KMS-11 (cell line): ENCODE measurements at regions not wholly inside any gene's neighbourhood (a gene's known extent, or its start where the extent isn't known, plus 50 kb on each side); places are given as distances from the start of the nearest gene placed in this dataset.

Experiments
- H2AFZ ChIP-seq: fragments of 200-600 bp; sonication (generic); 2 replicates; pipeline ENCODE4 v1.6.1; 2016; ENCODE audit warnings: antibody characterized with exemption, mixed run types, low read depth
- H3K27ac ChIP-seq: fragments of 200-600 bp; sonication (generic); 2 replicates; pipeline ENCODE4 v1.6.1; 2016; ENCODE audit warnings: mild to moderate bottlenecking, mixed run types
- H3K27me3 ChIP-seq: fragments of 200-600 bp; sonication (generic); 2 replicates; pipeline ENCODE4 v1.6.1; 2017; ENCODE audit warnings: mild to moderate bottlenecking, low read depth, mixed run types, moderate library complexity; ENCODE audit not compliant: insufficient read depth
- H3K36me3 ChIP-seq: fragments of 200-600 bp; sonication (generic); 2 replicates; pipeline ENCODE4 v1.6.1; 2017; ENCODE audit warnings: mild to moderate bottlenecking, mixed run types; ENCODE audit not compliant: insufficient read depth
- H3K4me1 ChIP-seq: fragments of 200-600 bp; sonication (generic); 2 replicates; pipeline ENCODE4 v1.6.1; 2016; ENCODE audit warnings: mild to moderate bottlenecking, low read depth, mixed run types; ENCODE audit not compliant: poor library complexity, severe bottlenecking
- H3K4me2 ChIP-seq: fragments of 200-600 bp; sonication (generic); 2 replicates; pipeline ENCODE4 v1.7.0; 2016; ENCODE audit warnings: mild to moderate bottlenecking, mixed run types
- H3K4me3 ChIP-seq: fragments of 200-600 bp; sonication (generic); IDR thresholded peaks from 2 replicates; pipeline ENCODE4 v1.6.1; 2017; ENCODE audit warnings: low read depth, low read length, mixed read lengths; ENCODE audit not compliant: insufficient read depth
- H3K79me2 ChIP-seq: fragments of 200-600 bp; sonication (generic); 2 replicates; pipeline ENCODE4 v1.6.1; 2016; ENCODE audit warnings: low read depth, mixed run types; ENCODE audit not compliant: insufficient read depth
- H3K9ac ChIP-seq: fragments of 200-600 bp; sonication (generic); 2 replicates; pipeline ENCODE4 v1.6.1; 2016; ENCODE audit warnings: mild to moderate bottlenecking, mixed run types
- H4K20me1 ChIP-seq: fragments of 200-600 bp; sonication (generic); 2 replicates; pipeline ENCODE4 v1.6.1; 2016; ENCODE audit warnings: mild to moderate bottlenecking, mixed run types; ENCODE audit not compliant: insufficient read depth
- TF ChIP-seq, protein P1 (sequence below): fragments of 200-600 bp; sonication (generic); conservative IDR thresholded peaks from 2 replicates; pipeline ENCODE4 v1.6.1; 2017; ENCODE audit warnings: low read depth, mild to moderate bottlenecking, antibody characterized with exemption, low read length, moderate library complexity, mixed read lengths

DNA sequence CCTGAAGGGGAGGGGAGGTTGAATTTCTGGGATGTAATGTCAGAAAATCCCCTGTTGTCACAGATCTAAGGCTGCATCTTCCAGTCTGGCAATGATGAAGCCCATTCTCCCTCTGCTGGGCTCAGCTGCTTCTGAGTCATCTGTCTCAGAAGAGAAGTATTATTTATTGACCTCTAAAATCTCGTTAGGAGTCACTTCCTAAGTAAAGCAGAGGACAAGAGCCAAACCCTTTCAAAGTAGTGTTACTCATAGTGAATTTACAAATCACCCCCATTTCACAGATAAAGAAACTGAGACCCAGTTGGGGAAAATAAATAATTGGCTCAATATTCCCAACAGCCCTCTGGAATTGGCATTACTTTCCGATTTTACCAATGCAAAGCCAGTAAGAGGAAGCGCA lies 167.3 kb upstream of the SKOR2 start:
- Histone ChIP-seq H3K27me3 (no peaks in the 10 kb centered on the region), H3K27ac (no peak overlapping the region), H3K4me1 (no peaks in the 10 kb centered on the region), H4K20me1 (no peaks in the 10 kb centered on the region), H3K9ac (no peak overlapping the region), H3K4me2 (no peak overlapping the region), H3K79me2 (no peaks in the 10 kb centered on the region), H2AFZ (no peak overlapping the region), H3K4me3 (no peak overlapping the region), H3K36me3 (no peaks in the 10 kb centered on the region)
- TF ChIP-seq, protein P1, sequence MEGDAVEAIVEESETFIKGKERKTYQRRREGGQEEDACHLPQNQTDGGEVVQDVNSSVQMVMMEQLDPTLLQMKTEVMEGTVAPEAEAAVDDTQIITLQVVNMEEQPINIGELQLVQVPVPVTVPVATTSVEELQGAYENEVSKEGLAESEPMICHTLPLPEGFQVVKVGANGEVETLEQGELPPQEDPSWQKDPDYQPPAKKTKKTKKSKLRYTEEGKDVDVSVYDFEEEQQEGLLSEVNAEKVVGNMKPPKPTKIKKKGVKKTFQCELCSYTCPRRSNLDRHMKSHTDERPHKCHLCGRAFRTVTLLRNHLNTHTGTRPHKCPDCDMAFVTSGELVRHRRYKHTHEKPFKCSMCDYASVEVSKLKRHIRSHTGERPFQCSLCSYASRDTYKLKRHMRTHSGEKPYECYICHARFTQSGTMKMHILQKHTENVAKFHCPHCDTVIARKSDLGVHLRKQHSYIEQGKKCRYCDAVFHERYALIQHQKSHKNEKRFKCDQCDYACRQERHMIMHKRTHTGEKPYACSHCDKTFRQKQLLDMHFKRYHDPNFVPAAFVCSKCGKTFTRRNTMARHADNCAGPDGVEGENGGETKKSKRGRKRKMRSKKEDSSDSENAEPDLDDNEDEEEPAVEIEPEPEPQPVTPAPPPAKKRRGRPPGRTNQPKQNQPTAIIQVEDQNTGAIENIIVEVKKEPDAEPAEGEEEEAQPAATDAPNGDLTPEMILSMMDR, result no peak

DNA sequence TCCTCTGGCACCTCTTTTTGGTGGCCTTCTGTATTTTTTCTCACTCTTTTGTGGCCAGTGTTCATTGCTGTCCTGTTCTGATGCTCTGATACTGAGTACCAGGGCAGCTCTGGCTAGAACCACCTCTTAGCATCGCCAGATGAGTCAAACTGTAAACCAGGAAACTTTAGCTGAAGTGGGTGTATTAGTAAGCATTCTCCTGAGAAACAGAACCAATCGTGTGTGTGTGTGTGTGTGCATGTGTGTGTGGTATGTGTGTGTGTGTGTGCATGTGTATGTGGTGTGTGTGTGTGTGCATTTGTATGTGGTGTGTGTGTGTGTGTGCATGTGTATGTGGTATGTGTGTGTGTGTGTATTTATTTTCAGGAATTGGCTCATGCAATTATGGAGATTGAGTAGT lies 166.3 kb upstream of the SKOR2 start:
- no peaks in the 10 kb centered on the region for H3K36me3 ChIP-seq
- no peak overlapping the region for H3K9ac ChIP-seq
- H2AFZ ChIP-seq, result no peak overlapping the region
- H3K27me3 ChIP-seq, result no peaks in the 10 kb centered on the region
- no peak overlapping the region for H3K27ac ChIP-seq
- TF ChIP-seq, protein P1, result no peak
- no peak overlapping the region for H3K4me2 ChIP-seq
- H3K4me1 ChIP-seq, result no peaks in the 10 kb centered on the region
- H3K79me2 ChIP-seq, result no peaks in the 10 kb centered on the region
- no peak overlapping the region for H3K4me3 ChIP-seq
- H4K20me1 ChIP-seq, result no peaks in the 10 kb centered on the region

DNA sequence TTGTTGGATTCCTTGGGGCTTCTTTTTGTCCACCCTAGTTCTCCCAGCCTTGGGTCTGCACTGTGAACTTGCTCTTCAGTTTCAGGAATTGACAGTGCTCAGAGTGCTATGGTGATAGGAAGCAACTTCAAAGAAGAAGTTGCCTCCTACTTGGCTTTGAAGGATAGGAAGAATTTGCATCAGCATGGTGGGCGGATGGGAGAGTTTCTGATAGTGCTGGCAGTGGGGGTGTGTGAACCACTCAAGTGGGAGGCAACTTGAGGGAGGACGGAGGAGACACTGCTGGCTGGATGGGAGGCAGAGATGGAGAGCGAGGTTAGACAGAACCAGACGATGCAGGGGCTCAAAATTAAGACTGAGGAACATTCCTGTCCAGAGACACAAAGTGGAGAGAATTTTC lies 164.4 kb upstream of the SKOR2 start:
- Histone ChIP-seq H3K4me3 (no peak overlapping the region), H4K20me1 (no peaks in the 10 kb centered on the region), H3K4me1 (no peaks in the 10 kb centered on the region), H3K27me3 (no peaks in the 10 kb centered on the region), H3K79me2 (no peaks in the 10 kb centered on the region), H3K9ac (no peak overlapping the region), H3K4me2 (no peak overlapping the region), H3K27ac (no peak overlapping the region), H3K36me3 (no peaks in the 10 kb centered on the region), H2AFZ (no peak overlapping the region)
- TF ChIP-seq, protein P1, result no peak

DNA sequence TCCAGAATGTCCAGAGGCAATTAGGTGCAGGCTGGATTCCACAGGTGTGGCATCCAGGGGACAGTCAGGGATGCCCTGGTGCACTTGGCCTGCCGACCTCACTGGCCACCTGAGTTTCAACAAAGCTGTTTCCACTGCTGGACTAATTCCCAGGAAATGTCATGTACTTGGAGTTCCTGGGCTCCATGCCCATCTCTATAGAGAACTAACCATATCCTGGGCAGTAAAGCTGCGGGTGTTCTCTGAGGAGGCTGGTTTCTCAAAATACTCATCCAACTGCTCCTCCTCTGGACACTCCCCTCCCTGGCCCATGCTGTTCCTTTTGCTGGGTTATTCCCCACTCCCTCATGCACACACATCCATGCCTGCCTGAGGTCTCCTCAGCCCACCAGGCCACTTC lies 161.9 kb upstream of the SKOR2 start:
- Histone ChIP-seq H3K27me3 (no peaks in the 10 kb centered on the region), H3K36me3 (no peaks in the 10 kb centered on the region), H3K4me2 (no peak overlapping the region), H3K4me3 (no peak overlapping the region), H3K79me2 (no peaks in the 10 kb centered on the region), H3K27ac (no peak overlapping the region), H2AFZ (no peak overlapping the region), H4K20me1 (no peaks in the 10 kb centered on the region), H3K4me1 (no peaks in the 10 kb centered on the region), H3K9ac (no peak overlapping the region)
- TF ChIP-seq, protein P1, result no peak

DNA sequence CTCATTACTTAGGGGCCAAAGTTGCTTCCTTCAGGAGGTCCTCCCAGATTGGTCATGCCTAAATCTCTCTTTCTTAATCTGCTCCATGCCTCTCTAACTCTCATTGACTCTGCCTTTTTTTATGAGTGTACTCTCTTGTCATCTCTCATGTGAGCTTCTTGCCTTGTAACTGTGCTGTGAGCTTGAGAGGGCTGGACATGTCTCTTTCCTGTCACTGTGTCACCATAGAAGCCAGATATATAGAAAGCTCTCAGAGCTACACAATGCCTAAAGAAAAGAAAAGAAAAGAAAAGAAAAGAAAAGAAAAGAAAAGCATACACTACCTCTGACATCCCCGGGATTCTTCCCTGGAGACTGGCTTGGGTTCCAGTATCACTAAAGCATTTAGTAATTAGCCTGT lies 161.5 kb upstream of the SKOR2 start:
- Histone ChIP-seq H3K4me3 (no peak overlapping the region), H2AFZ (no peak overlapping the region), H3K36me3 (no peaks in the 10 kb centered on the region), H3K9ac (no peak overlapping the region), H3K27ac (no peak overlapping the region), H3K27me3 (no peaks in the 10 kb centered on the region), H3K4me1 (no peaks in the 10 kb centered on the region), H3K79me2 (no peaks in the 10 kb centered on the region), H3K4me2 (no peak overlapping the region), H4K20me1 (no peaks in the 10 kb centered on the region)
- TF ChIP-seq, protein P1, result no peak
